PC-3 (cell line): ENCODE measurements at regions not wholly inside any gene's neighbourhood (a gene's known extent, or its start where the extent isn't known, plus 50 kb on each side); places are given as distances from the start of the nearest gene placed in this dataset.

Source experiments
- ATAC-seq: fragments of 200-7000 bp; cut with Tn5 transposase; 2 replicates; pipeline ENCODE4 v1.9.1; 2020; ENCODE audit warnings: mild to moderate bottlenecking, moderate library complexity
- BruUV-seq: library from RNA; stranded (reverse); fragments of 400-500 nt; replicated peaks from 2 replicates; lab custom pipeline; 2021; lab: Mats Ljungman, UMichigan
- CTCF ChIA-PET: fragments of 300-600 bp; sonication (Branson Sonifier 250); formaldehyde crosslinking; loops from one replicate; lab custom pipeline; 2022; ENCODE audit warnings: antibody characterized with exemption; lab: Charles Lee
- POLR2A ChIA-PET: fragments of 300-600 bp; sonication (Branson Sonifier 250); formaldehyde crosslinking; loops from one replicate; lab custom pipeline; 2022; ENCODE audit warnings: antibody characterized with exemption; ENCODE audit not compliant: unreplicated experiment; lab: Charles Lee
- DNase-seq: peaks from one replicate; pipeline ENCODE4 v3.0.0-alpha.2; 2015
- H2AFZ ChIP-seq: fragments of 300-600 bp; sonication (generic); 2 replicates; pipeline ENCODE4 v1.6.0; 2016; ENCODE audit warnings: antibody characterized with exemption, low read length
- H3F3A ChIP-seq: fragments of 300-600 bp; sonication (generic); one replicate; pipeline ENCODE4 v1.6.0; 2017; ENCODE audit warnings: antibody characterized with exemption, low read length, control low read depth, mild to moderate bottlenecking; ENCODE audit not compliant: unreplicated experiment
- H3K27ac ChIP-seq: fragments of 300-600 bp; sonication (generic); 2 replicates; pipeline ENCODE4 v1.5.1; 2016; ENCODE audit warnings: mild to moderate bottlenecking, low read length
- H3K27me3 ChIP-seq: fragments of 300-600 bp; sonication (generic); 2 replicates; pipeline ENCODE4 v1.6.1; 2016; ENCODE audit warnings: low read length, mixed read lengths
- H3K36me3 ChIP-seq: fragments of 300-600 bp; sonication (generic); 2 replicates; pipeline ENCODE4 v1.6.1; 2016; ENCODE audit warnings: low read depth, mixed run types, low read length, mixed read lengths
- H3K4me1 ChIP-seq: fragments of 300-600 bp; sonication (generic); 2 replicates; pipeline ENCODE4 v1.5.1; 2016; ENCODE audit warnings: low read length; ENCODE audit not compliant: insufficient read depth
- H3K4me2 ChIP-seq: fragments of 300-600 bp; sonication (generic); 2 replicates; pipeline ENCODE4 v1.6.0; 2016; ENCODE audit warnings: low read length
- H3K4me3 ChIP-seq: fragments of 300-600 bp; sonication (generic); 2 replicates; pipeline ENCODE4 v1.5.1; 2016; ENCODE audit warnings: mild to moderate bottlenecking, low read length, mixed read lengths
- H3K79me2 ChIP-seq: fragments of 300-600 bp; sonication (generic); 2 replicates; pipeline ENCODE4 v1.6.1; 2017; ENCODE audit warnings: low read length, mixed read lengths
- H3K9ac ChIP-seq: fragments of 300-600 bp; sonication (generic); 2 replicates; pipeline ENCODE4 v1.6.0; 2016; ENCODE audit warnings: mild to moderate bottlenecking, low read length
- H3K9me2 ChIP-seq: fragments of 300-600 bp; sonication (generic); replicated peaks from 2 replicates; pipeline ENCODE4 v1.6.1; 2016; ENCODE audit warnings: mixed run types, low read length, mixed read lengths
- H3K9me3 ChIP-seq: fragments of 300-600 bp; sonication (generic); 2 replicates; pipeline ENCODE4 v1.6.1; 2016; ENCODE audit warnings: low read length, mixed read lengths
- H4K20me1 ChIP-seq: fragments of 300-600 bp; sonication (generic); 2 replicates; pipeline ENCODE4 v1.6.1; 2016; ENCODE audit warnings: low read length, mixed read lengths
- CTCF ChIP-seq: fragments of 300-600 bp; sonication (generic); conservative IDR thresholded peaks from 2 replicates; pipeline ENCODE4 v1.5.1; 2017; ENCODE audit warnings: antibody characterized with exemption, low read depth, mild to moderate bottlenecking, low read length
- EZH2 ChIP-seq: fragments of 300-600 bp; sonication (generic); IDR thresholded peaks from one replicate; pipeline ENCODE4 v1.6.1; 2017; ENCODE audit warnings: antibody characterized with exemption, mild to moderate bottlenecking, low read length; ENCODE audit not compliant: unreplicated experiment
- EZH2phosphoT487 ChIP-seq: fragments of 300-600 bp; sonication (generic); IDR thresholded peaks from 2 replicates; pipeline ENCODE4 v1.6.1; 2018; ENCODE audit warnings: mild to moderate bottlenecking, antibody characterized with exemption, low read length, borderline replicate concordance
- intact Hi-C: fragments of 100-400 bp; cut with micrococcal nuclease; formaldehyde crosslinking; loops from 2 replicates; pipeline ENCODE4 v1.9.0; 2023

- Histone ChIP-seq H3K4me1 (no peaks in the 10 kb centered on the region), H3K9me3 (no peaks in the 10 kb centered on the region)
- no peak for ATAC-seq
Observed at GRCh38 chrX:77003530-77003929, 443.7 kb upstream of the FGF16 start.

GRCh38 chrX:77003956-77004355 lies 443.2 kb upstream of the FGF16 start:
- POLR2A ChIA-PET: no interaction called here
- intact Hi-C loops: no loop called here
- no peaks in the 10 kb centered on the region for H3F3A ChIP-seq

More at GRCh38 chrX:77003530-77003929, 443.7 kb upstream of the FGF16 start:
- Histone ChIP-seq H3K27me3 (no peaks in the 10 kb centered on the region), H3K4me3 (no peak overlapping the region), H3F3A (no peaks in the 10 kb centered on the region), H3K27ac (no peak overlapping the region), H3K79me2 (no peaks in the 10 kb centered on the region), H2AFZ (no peak overlapping the region), H3K9me2 (no peaks in the 10 kb centered on the region), H4K20me1 (no peaks in the 10 kb centered on the region), H3K4me2 (no peak overlapping the region), H3K36me3 (no peaks in the 10 kb centered on the region), H3K9ac (no peak overlapping the region)
- CTCF ChIA-PET: no interaction called here
- BruUV-seq: no TSS peak
- POLR2A ChIA-PET: no interaction called here
- DNase-seq: no peak
- no peak for TF ChIP-seq EZH2
- intact Hi-C loops: no loop called here

GRCh38 chrX:77009691-77010090 lies 437.5 kb upstream of the FGF16 start:
- no peak for TF ChIP-seq EZH2phosphoT487
- TF ChIP-seq CTCF: no peak
- no peak for TF ChIP-seq EZH2
- Histone ChIP-seq H3F3A (no peaks in the 10 kb centered on the region), H3K9me3 (no peaks in the 10 kb centered on the region), H3K4me2 (peak overlapping the region; percentile 29; the same call in 1 of the 2 replicates), H3K36me3 (no peaks in the 10 kb centered on the region), H3K9me2 (no peaks in the 10 kb centered on the region), H3K4me3 (no peak overlapping the region), H2AFZ (no peak overlapping the region), H3K9ac (no peak overlapping the region), H3K27ac (0 out of 2 replicates have a peak overlapping the region, but pooled peaks have one; percentile 13), H3K79me2 (no peaks in the 10 kb centered on the region), H3K27me3 (no peaks in the 10 kb centered on the region), H3K4me1 (peaks cover 10% of the 10 kb centered on the region), H4K20me1 (no peaks in the 10 kb centered on the region)
- peak; percentile 86 for DNase-seq
- no TSS peak for BruUV-seq
- peak; percentile 99 for ATAC-seq
- ChIA-PET CTCF (no interaction called here), POLR2A (no interaction called here)
- intact Hi-C loops: no loop called here

More at GRCh38 chrX:77003956-77004355, 443.2 kb upstream of the FGF16 start:
- DNase-seq: peak; percentile 18
- no peaks in the 10 kb centered on the region for H3K36me3 ChIP-seq
- H2AFZ ChIP-seq: no peak overlapping the region
- H3K4me3 ChIP-seq: no peak overlapping the region
- no peak overlapping the region for H3K27ac ChIP-seq
- H3K79me2 ChIP-seq: no peaks in the 10 kb centered on the region
- no peak for ATAC-seq
- H3K4me2 ChIP-seq: no peak overlapping the region
- no peaks in the 10 kb centered on the region for H3K9me3 ChIP-seq
- no peaks in the 10 kb centered on the region for H3K27me3 ChIP-seq
- TF ChIP-seq CTCF (no peak), EZH2phosphoT487 (no peak), EZH2 (no peak)
- H3K4me1 ChIP-seq: no peaks in the 10 kb centered on the region
- no TSS peak for BruUV-seq
- no peaks in the 10 kb centered on the region for H3K9me2 ChIP-seq
- CTCF ChIA-PET: no interaction called here
- H3K9ac ChIP-seq: no peak overlapping the region
- H4K20me1 ChIP-seq: no peaks in the 10 kb centered on the region
